Neural cell (in vitro differentiated cells): ENCODE measurements at regions not wholly inside any gene's neighbourhood (a gene's known extent, or its start where the extent isn't known, plus 50 kb on each side); places are given as distances from the start of the nearest gene placed in this dataset.

Experiments used
- H2AFZ ChIP-seq: fragments of 200-600, 300-800 bp; sonication (generic), shearing (Covaris generic); 2 replicates; pipeline ENCODE4 v1.6.0; 2014; ENCODE audit warnings: low read depth, mild to moderate bottlenecking, antibody characterized with exemption, low read length, moderate library complexity
- H3F3A ChIP-seq: fragments of 200-600 bp; shearing (Covaris generic); 2 replicates; pipeline ENCODE4 v1.6.1; 2016; ENCODE audit warnings: mild to moderate bottlenecking, moderate library complexity, mixed read lengths, antibody characterized with exemption, low read length; ENCODE audit not compliant: insufficient read depth, poor library complexity, severe bottlenecking
- H3K27ac ChIP-seq: fragments of 200-600, 300-800 bp; sonication (generic), shearing (Covaris generic); 2 replicates; pipeline ENCODE4 v1.5.1; 2014; ENCODE audit warnings: mild to moderate bottlenecking, low read length, moderate library complexity
- H3K27me3 ChIP-seq: fragments of 300-800, 200-600 bp; sonication (generic), shearing (Covaris generic); 2 replicates; pipeline ENCODE4 v1.6.0; 2014; ENCODE audit warnings: mild to moderate bottlenecking, low read depth, low read length, moderate library complexity; ENCODE audit not compliant: insufficient read depth
- H3K36me3 ChIP-seq: fragments of 300-800, 200-600 bp; sonication (generic), shearing (Covaris generic); 2 replicates; pipeline ENCODE4 v1.5.1; 2014; ENCODE audit warnings: mild to moderate bottlenecking, antibody characterized with exemption, low read length, moderate library complexity; ENCODE audit not compliant: insufficient read depth
- H3K4me2 ChIP-seq: fragments of 300-800, 200-600 bp; sonication (generic), shearing (Covaris generic); 2 replicates; pipeline ENCODE4 v1.6.0; 2014; ENCODE audit warnings: mild to moderate bottlenecking, low read length
- H3K4me3 ChIP-seq: fragments of 300-800, 200-600 bp; sonication (generic), shearing (Covaris generic); 2 replicates; pipeline ENCODE4 v1.5.1; 2014; ENCODE audit warnings: mild to moderate bottlenecking, low read length, moderate library complexity
- H3K79me2 ChIP-seq: fragments of 200-600 bp; shearing (Covaris generic); replicated peaks from 2 replicates; pipeline ENCODE4 v1.6.0; 2014; ENCODE audit warnings: mild to moderate bottlenecking, low read length, moderate library complexity; ENCODE audit not compliant: insufficient read depth
- H3K9ac ChIP-seq: fragments of 300-800, 200-600 bp; sonication (generic), shearing (Covaris generic); 2 replicates; pipeline ENCODE4 v1.6.1; 2016; ENCODE audit warnings: mild to moderate bottlenecking, low read length, mixed read lengths
- H3K9me2 ChIP-seq: fragments of 200-600 bp; shearing (Covaris generic); 2 replicates; pipeline ENCODE4 v1.6.1; 2016; ENCODE audit warnings: mild to moderate bottlenecking, low read length, mixed read lengths; ENCODE audit not compliant: insufficient read depth
- H3K9me3 ChIP-seq: fragments of 200-600, 300-800 bp; sonication (generic), shearing (Covaris generic); 2 replicates; pipeline ENCODE4 v1.6.1; 2016; ENCODE audit warnings: mild to moderate bottlenecking, mixed run types, low read length, moderate library complexity, mixed read lengths
- H4K20me1 ChIP-seq: fragments of 200-600 bp; shearing (Covaris generic); 2 replicates; pipeline ENCODE4 v1.6.1; 2016; ENCODE audit warnings: mild to moderate bottlenecking, mixed run types; ENCODE audit not compliant: insufficient read depth
- EP300 ChIP-seq: fragments of 450-650 bp; conservative IDR thresholded peaks from 2 replicates; pipeline ENCODE4 v1.6.1; 2014; ENCODE audit warnings: antibody characterized with exemption, mild to moderate bottlenecking, moderate library complexity; ENCODE audit not compliant: poor library complexity, severe bottlenecking
- EZH2 ChIP-seq: fragments of 200-600, 300-800 bp; shearing (Covaris generic), sonication (generic); IDR thresholded peaks from 2 replicates; pipeline ENCODE4 v1.6.1; 2014; ENCODE audit warnings: antibody characterized with exemption, low read length, borderline replicate concordance, mild to moderate bottlenecking; ENCODE audit not compliant: insufficient read depth, poor library complexity, severe bottlenecking
- MXI1 ChIP-seq: fragments of 450-650 bp; conservative IDR thresholded peaks from 2 replicates; pipeline ENCODE4 v1.6.1; 2014; ENCODE audit warnings: antibody characterized with exemption, mild to moderate bottlenecking; ENCODE audit not compliant: poor library complexity, severe bottlenecking
- POLR2AphosphoS5 ChIP-seq: IDR thresholded peaks from 2 replicates; pipeline ENCODE4 v1.6.1; 2012
- RAD21 ChIP-seq: fragments of 450-650 bp; conservative IDR thresholded peaks from 2 replicates; pipeline ENCODE4 v1.6.1; 2014; ENCODE audit warnings: antibody characterized with exemption, mild to moderate bottlenecking, moderate library complexity
- REST ChIP-seq: IDR thresholded peaks from 2 replicates; pipeline ENCODE4 v1.6.1; 2012; ENCODE audit warnings: borderline replicate concordance
- SMC3 ChIP-seq: fragments of 450-650 bp; conservative IDR thresholded peaks from 2 replicates; pipeline ENCODE4 v1.6.1; 2014; ENCODE audit warnings: antibody characterized with exemption, mild to moderate bottlenecking, moderate library complexity; ENCODE audit not compliant: poor library complexity
- TAF1 ChIP-seq: IDR thresholded peaks from 2 replicates; pipeline ENCODE4 v1.6.1; 2012; ENCODE audit warnings: low read depth
- TF ChIP-seq, protein P1 (sequence below): fragments of 450-650 bp; IDR thresholded peaks from 2 replicates; pipeline ENCODE4 v1.5.1; 2014; ENCODE audit warnings: antibody characterized with exemption, mild to moderate bottlenecking, moderate library complexity; ENCODE audit not compliant: poor library complexity, severe bottlenecking

DNA sequence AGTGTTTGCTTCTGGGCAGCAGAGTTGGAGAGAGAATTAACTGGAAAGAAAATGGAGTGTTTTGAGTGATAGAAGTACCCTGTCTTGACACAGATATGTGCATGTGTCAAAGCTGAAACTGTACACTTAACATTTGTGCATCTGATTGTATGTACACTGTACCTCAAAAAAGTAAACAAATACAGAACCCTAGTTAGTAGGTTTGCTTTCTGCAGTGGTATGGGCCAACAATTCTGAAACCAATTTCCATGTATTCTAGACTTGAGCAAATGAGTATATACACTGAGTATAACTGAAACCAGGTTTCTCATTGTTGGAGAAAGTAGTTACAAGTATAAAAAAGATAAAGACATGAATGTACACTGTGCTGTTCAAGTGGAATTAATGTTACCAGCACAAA lies 52.4 kb downstream of the ELAPOR2 start:
- no peak overlapping the region for H3K4me2 ChIP-seq
- TF ChIP-seq EZH2: no peak
- TF ChIP-seq POLR2AphosphoS5: no peak
- TF ChIP-seq EP300: no peak
- TF ChIP-seq, protein P1, sequence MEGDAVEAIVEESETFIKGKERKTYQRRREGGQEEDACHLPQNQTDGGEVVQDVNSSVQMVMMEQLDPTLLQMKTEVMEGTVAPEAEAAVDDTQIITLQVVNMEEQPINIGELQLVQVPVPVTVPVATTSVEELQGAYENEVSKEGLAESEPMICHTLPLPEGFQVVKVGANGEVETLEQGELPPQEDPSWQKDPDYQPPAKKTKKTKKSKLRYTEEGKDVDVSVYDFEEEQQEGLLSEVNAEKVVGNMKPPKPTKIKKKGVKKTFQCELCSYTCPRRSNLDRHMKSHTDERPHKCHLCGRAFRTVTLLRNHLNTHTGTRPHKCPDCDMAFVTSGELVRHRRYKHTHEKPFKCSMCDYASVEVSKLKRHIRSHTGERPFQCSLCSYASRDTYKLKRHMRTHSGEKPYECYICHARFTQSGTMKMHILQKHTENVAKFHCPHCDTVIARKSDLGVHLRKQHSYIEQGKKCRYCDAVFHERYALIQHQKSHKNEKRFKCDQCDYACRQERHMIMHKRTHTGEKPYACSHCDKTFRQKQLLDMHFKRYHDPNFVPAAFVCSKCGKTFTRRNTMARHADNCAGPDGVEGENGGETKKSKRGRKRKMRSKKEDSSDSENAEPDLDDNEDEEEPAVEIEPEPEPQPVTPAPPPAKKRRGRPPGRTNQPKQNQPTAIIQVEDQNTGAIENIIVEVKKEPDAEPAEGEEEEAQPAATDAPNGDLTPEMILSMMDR: no peak
- no peak for TF ChIP-seq RAD21
- no peak for TF ChIP-seq SMC3
- TF ChIP-seq REST: no peak
- TF ChIP-seq MXI1: no peak
- TF ChIP-seq TAF1: no peak
- H3K79me2 ChIP-seq: peaks cover 28% of the 10 kb centered on the region
- H3K27ac ChIP-seq: no peak overlapping the region
- no peaks in the 10 kb centered on the region for H3F3A ChIP-seq
- no peaks in the 10 kb centered on the region for H3K36me3 ChIP-seq
- H2AFZ ChIP-seq: no peak overlapping the region
- H4K20me1 ChIP-seq: no peaks in the 10 kb centered on the region
- H3K9me2 ChIP-seq: no peaks in the 10 kb centered on the region
- no peak overlapping the region for H3K9ac ChIP-seq
- H3K9me3 ChIP-seq: no peaks in the 10 kb centered on the region
- no peak overlapping the region for H3K4me3 ChIP-seq
- H3K27me3 ChIP-seq: no peaks in the 10 kb centered on the region

DNA sequence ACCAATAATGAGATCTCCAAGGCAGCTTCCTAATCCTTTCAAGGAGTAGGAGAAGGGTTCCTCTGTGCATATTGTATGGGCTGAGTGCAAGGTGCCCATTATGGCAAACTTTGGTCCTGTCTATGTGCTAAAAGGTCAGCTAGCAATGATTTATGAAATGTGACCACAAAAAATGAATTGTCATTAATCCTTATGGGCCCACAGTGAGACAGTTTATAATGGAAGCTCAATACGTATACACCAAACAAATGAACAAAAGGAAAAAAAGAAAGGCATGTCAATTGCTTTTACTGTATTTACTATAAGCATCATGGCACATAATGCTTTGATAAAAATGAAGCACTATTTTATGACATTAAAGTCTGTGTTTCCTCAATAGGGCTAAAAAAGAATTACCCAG lies 54.5 kb downstream of the ELAPOR2 start:
- no peaks in the 10 kb centered on the region for H3K36me3 ChIP-seq
- no peak overlapping the region for H3K9ac ChIP-seq
- peaks cover 39% of the 10 kb centered on the region for H3K79me2 ChIP-seq
- TF ChIP-seq RAD21 (no peak), POLR2AphosphoS5 (no peak), EZH2 (no peak), EP300 (no peak), MXI1 (no peak), REST (no peak), SMC3 (no peak), TAF1 (no peak)
- TF ChIP-seq, protein P1: no peak
- no peaks in the 10 kb centered on the region for H3K27me3 ChIP-seq
- H3K9me2 ChIP-seq: no peaks in the 10 kb centered on the region
- H3K4me2 ChIP-seq: no peak overlapping the region
- H2AFZ ChIP-seq: no peak overlapping the region
- H4K20me1 ChIP-seq: no peaks in the 10 kb centered on the region
- no peaks in the 10 kb centered on the region for H3F3A ChIP-seq
- no peak overlapping the region for H3K4me3 ChIP-seq
- peak overlapping the region; percentile 25 for H3K27ac ChIP-seq
- H3K9me3 ChIP-seq: no peaks in the 10 kb centered on the region
